MM.1S (cell line): ENCODE measurements at regions not wholly inside any gene's neighbourhood (a gene's known extent, or its start where the extent isn't known, plus 50 kb on each side); places are given as distances from the start of the nearest gene placed in this dataset.

ENCODE experiments used
- CTCF ChIP-seq: fragments of 300-600 bp; sonication (generic); IDR thresholded peaks from 2 replicates; pipeline ENCODE4 v1.5.1; 2016; ENCODE audit warnings: antibody characterized with exemption, low read length, mixed read lengths
- EZH2 ChIP-seq: fragments of 300-600 bp; sonication (generic); optimal IDR thresholded peaks from 2 replicates; pipeline ENCODE3; 2017; ENCODE audit warnings: low read depth, mild to moderate bottlenecking, antibody characterized with exemption, low read length, mixed read lengths
- EZH2phosphoT487 ChIP-seq: fragments of 300-600 bp; sonication (generic); IDR thresholded peaks from 2 replicates; pipeline ENCODE4 v1.6.1; 2018; ENCODE audit warnings: antibody characterized with exemption, low read length

- no peak for TF ChIP-seq CTCF
- TF ChIP-seq EZH2phosphoT487: no peak
- TF ChIP-seq EZH2: no peak
Measured at GRCh38 chr6:133699741-133700385, 189.1 kb upstream of the TCF21 start.
